Trophoblast cell (in vitro differentiated cells and primary cell): ENCODE measurements at regions not wholly inside any gene's neighbourhood (a gene's known extent, or its start where the extent isn't known, plus 50 kb on each side); places are given as distances from the start of the nearest gene placed in this dataset.

Experiments used
- DNase-seq, 2 donors: peaks; one replicate each; pipeline ENCODE4 v3.0.0-alpha.2; 2016
- H2AFZ ChIP-seq: 2 replicates; pipeline ENCODE4 v1.6.1; 2013; ENCODE audit warnings: low read length, moderate library complexity, mild to moderate bottlenecking; ENCODE audit not compliant: insufficient read depth, poor library complexity
- H2AK5ac ChIP-seq: 2 replicates; pipeline ENCODE4 v1.6.1; 2013; ENCODE audit warnings: mild to moderate bottlenecking, low read length
- H2BK120ac ChIP-seq: 2 replicates; pipeline ENCODE4 v1.6.1; 2013; ENCODE audit warnings: low read length, mild to moderate bottlenecking, moderate library complexity; ENCODE audit not compliant: insufficient read depth, poor library complexity
- H2BK12ac ChIP-seq: 2 replicates; pipeline ENCODE4 v1.6.1; 2013; ENCODE audit warnings: mild to moderate bottlenecking, low read length, moderate library complexity
- H2BK5ac ChIP-seq: 2 replicates; pipeline ENCODE4 v1.6.1; 2013; ENCODE audit warnings: low read length, low read depth, moderate library complexity, mild to moderate bottlenecking; ENCODE audit not compliant: poor library complexity
- H3K14ac ChIP-seq: 2 replicates; pipeline ENCODE4 v1.6.1; 2013; ENCODE audit warnings: mild to moderate bottlenecking, low read length
- H3K18ac ChIP-seq: 2 replicates; pipeline ENCODE4 v1.6.1; 2013; ENCODE audit warnings: mild to moderate bottlenecking, low read length
- H3K23ac ChIP-seq: 2 replicates; pipeline ENCODE4 v1.6.1; 2013; ENCODE audit warnings: low read length
- H3K27ac ChIP-seq: 2 replicates; pipeline ENCODE4 v1.5.1; 2013; ENCODE audit warnings: low read depth, mild to moderate bottlenecking, inconsistent platforms, low read length, moderate library complexity
- H3K27me3 ChIP-seq: 2 replicates; pipeline ENCODE4 v1.6.1; 2013; ENCODE audit warnings: inconsistent platforms, mild to moderate bottlenecking, low read length, moderate library complexity; ENCODE audit not compliant: insufficient read depth
- H3K36me3 ChIP-seq, 2 experiments: 1 replicate in 1 of 2; 2 replicates in 1 of 2; pipeline ENCODE4 v1.6.1; 2013; ENCODE audit warnings: low read length in 2 of 2, mild to moderate bottlenecking in 2 of 2, moderate library complexity in 1 of 2; ENCODE audit not compliant: insufficient read depth in 2 of 2, control insufficient read depth in 1 of 2
- H3K4ac ChIP-seq: 2 replicates; pipeline ENCODE4 v1.6.1; 2013; ENCODE audit warnings: low read depth, mild to moderate bottlenecking, low read length, moderate library complexity
- H3K4me1 ChIP-seq, 2 experiments: 1 replicate in 1 of 2; 2 replicates in 1 of 2; pipeline ENCODE4 v1.6.1; 2013; ENCODE audit warnings: low read length in 2 of 2, mild to moderate bottlenecking in 2 of 2, moderate library complexity in 1 of 2; ENCODE audit not compliant: insufficient read depth in 2 of 2, control insufficient read depth in 1 of 2
- H3K4me2 ChIP-seq: 2 replicates; pipeline ENCODE4 v1.6.1; 2013; ENCODE audit warnings: inconsistent platforms, mild to moderate bottlenecking, low read length, moderate library complexity
- H3K4me3 ChIP-seq: 2 replicates; pipeline ENCODE4 v1.5.1; 2013; ENCODE audit warnings: mild to moderate bottlenecking, low read depth, low read length, inconsistent platforms
- H3K79me1 ChIP-seq: one replicate; pipeline ENCODE4 v1.6.1; 2013; ENCODE audit warnings: low read length
- H3K79me2 ChIP-seq: 2 replicates; pipeline ENCODE4 v1.6.1; 2013; ENCODE audit warnings: low read length, mild to moderate bottlenecking; ENCODE audit not compliant: control insufficient read depth, insufficient read depth, poor library complexity
- H3K9ac ChIP-seq: 2 replicates; pipeline ENCODE4 v1.6.1; 2013; ENCODE audit warnings: mild to moderate bottlenecking, low read length
- H3K9me3 ChIP-seq: 2 replicates; pipeline ENCODE4 v1.6.1; 2013; ENCODE audit warnings: low read depth, mild to moderate bottlenecking, control low read depth, inconsistent platforms, low read length; ENCODE audit not compliant: insufficient read depth
- H4K12ac ChIP-seq: 2 replicates; pipeline ENCODE4 v1.6.1; 2013; ENCODE audit warnings: low read depth, mild to moderate bottlenecking, low read length, moderate library complexity
- H4K8ac ChIP-seq: 2 replicates; pipeline ENCODE4 v1.6.1; 2013; ENCODE audit warnings: low read depth, mild to moderate bottlenecking, low read length, moderate library complexity
- H4K91ac ChIP-seq: one replicate; pipeline ENCODE4 v1.6.1; 2013; ENCODE audit warnings: low read depth, mild to moderate bottlenecking, low read length, moderate library complexity
- WGBS: extraction: QIAGEN DNeasy Blood & Tissue Kit; methylation state at CpG from one replicate; pipeline ENCODE4 v1.1.7; 2013; ENCODE audit warnings: missing lambda C conversion rate; ENCODE audit not compliant: insufficient read length, insufficient coverage; ENCODE audit errors: extremely low coverage; 5-methylcytosine and 5-hydroxymethylcytosine counted together

- Histone ChIP-seq H3K4me1 (peaks cover 15 to 26% of the 10 kb centered on the region in 2 experiments), H3K79me2 (no peaks in the 10 kb centered on the region), H3K4ac (no peak overlapping the region), H3K27ac (peak overlapping the region; percentile 64), H3K36me3 (no peaks in the 10 kb centered on the region), H3K27me3 (no peaks in the 10 kb centered on the region), H4K12ac (no peak overlapping the region), H3K9ac (no peak overlapping the region), H3K9me3 (peaks cover 2% of the 10 kb centered on the region), H2AFZ (no peak overlapping the region), H3K4me3 (no peak overlapping the region), H3K23ac (no peak overlapping the region), H3K14ac (no peak overlapping the region), H2BK12ac (no peak overlapping the region), H2BK5ac (peak overlapping the region; percentile 57), H2AK5ac (no peak overlapping the region), H4K8ac (no peak overlapping the region), H2BK120ac (no peak overlapping the region), H3K79me1 (peaks cover 3% of the 10 kb centered on the region), H3K4me2 (peak overlapping the region; percentile 9), H4K91ac (no peak overlapping the region), H3K18ac (no peak overlapping the region)
- DNase-seq = no peak
- no CpG with 5 or more reads among the region's 3 CpGs for WGBS
Measured at GRCh38 chr5:133744960-133745308, 132.6 kb upstream of the FSTL4 start.

DNA sequence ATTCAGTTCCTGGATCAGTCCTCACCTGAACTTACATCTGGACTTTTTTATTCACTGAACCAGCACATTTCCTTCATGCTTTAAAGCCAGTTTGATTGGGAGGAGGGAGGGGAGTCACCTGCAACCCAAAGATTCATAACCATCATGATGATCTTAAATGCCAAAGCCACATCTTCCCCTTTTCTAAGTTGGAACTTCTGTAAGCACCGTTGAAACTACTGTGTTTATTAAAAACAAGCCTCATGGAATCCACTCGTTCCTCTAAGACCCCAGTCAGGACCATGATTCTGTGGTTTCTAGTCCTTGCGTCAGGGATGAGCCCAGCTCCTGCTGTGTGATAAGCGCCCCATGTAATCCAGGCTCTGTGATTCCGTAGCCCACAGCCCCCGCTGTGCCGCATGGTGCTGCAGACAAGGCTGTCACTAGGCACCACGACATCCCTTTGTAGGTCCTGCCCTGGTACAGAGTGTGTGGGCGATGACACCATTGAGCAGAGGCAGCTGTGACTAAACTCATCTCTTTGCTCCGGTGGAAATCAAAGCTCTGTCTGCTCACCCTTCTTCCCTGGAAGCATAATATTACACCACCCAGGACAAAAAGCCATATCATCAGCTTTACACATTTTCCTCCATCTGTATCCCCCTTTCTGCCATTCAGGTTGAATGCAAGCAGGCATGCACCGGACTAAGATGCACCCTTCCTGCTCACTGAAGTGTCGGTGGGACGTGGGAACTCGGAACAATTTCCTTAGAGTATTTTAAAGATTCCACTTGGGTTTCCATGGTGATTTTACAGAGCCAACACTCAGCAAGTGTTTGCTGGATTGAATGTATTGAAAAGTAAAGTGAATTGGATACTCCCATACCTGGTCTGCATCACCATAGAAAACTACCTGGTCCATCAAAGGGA, 132.0 kb upstream of the FSTL4 start:
- no peaks in the 10 kb centered on the region for H3K27me3 ChIP-seq
- H4K12ac ChIP-seq = no peak overlapping the region
- no peak overlapping the region for H3K4me3 ChIP-seq
- H3K79me2 ChIP-seq = no peaks in the 10 kb centered on the region
- peaks cover 15 to 26% of the 10 kb centered on the region in 2 experiments for H3K4me1 ChIP-seq
- H3K36me3 ChIP-seq = no peaks in the 10 kb centered on the region
- no peak overlapping the region for H3K23ac ChIP-seq
- no peak overlapping the region for H3K4me2 ChIP-seq
- H2AK5ac ChIP-seq = no peak overlapping the region
- H2BK12ac ChIP-seq = peak overlapping the region; percentile 43
- peak overlapping the region; percentile 23 for H4K8ac ChIP-seq
- no peak overlapping the region for H2BK5ac ChIP-seq
- H3K79me1 ChIP-seq = peaks cover 3% of the 10 kb centered on the region
- H2BK120ac ChIP-seq = peak overlapping the region; percentile 81
- peak overlapping the region; percentile 85 for H3K18ac ChIP-seq
- H3K27ac ChIP-seq = peak overlapping the region; percentile 54
- no peak overlapping the region for H3K9ac ChIP-seq
- no CpG with 5 or more reads among the region's 14 CpGs for WGBS
- DNase-seq = no peak
- peak overlapping the region; percentile 42 for H3K4ac ChIP-seq
- H3K9me3 ChIP-seq = peaks cover 2% of the 10 kb centered on the region
- peak overlapping the region; percentile 81 for H3K14ac ChIP-seq
- no peak overlapping the region for H2AFZ ChIP-seq
- H4K91ac ChIP-seq = peak overlapping the region; percentile 57

DNA sequence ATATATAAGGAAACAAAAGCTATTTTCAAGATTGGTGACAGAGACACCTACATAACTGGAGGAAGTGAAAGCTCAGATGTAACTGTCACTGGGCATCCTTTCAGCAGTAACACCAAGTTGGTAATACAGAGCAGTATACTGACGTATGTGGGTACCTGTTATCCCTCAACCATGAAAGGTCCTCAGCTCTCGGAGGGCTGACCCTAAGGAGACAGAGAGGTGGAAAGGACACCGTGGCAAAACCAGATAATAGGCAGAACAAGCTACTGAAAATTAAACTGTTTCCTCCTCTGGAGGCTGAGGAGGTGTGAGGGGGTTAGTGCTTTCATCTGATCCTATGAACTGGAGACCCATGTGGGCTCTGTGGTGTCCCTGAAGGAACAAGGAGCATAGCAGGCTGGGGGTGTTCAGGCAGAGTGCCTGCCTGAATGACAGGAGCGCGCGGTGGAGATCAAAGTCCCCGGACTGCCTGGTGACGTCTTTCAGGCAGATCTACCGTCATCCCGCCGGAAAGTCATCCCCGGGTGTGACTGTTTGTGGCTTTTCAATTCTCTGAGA, 130.2 kb upstream of the FSTL4 start:
- H3K4me1 ChIP-seq = peaks cover 15 to 20% of the 10 kb centered on the region in 2 experiments
- WGBS = no CpG with 5 or more reads among the region's 12 CpGs
- no peak overlapping the region for H3K27ac ChIP-seq
- H3K27me3 ChIP-seq = no peaks in the 10 kb centered on the region
- H2AK5ac ChIP-seq = no peak overlapping the region
- no peaks in the 10 kb centered on the region for H3K36me3 ChIP-seq
- H2BK12ac ChIP-seq = peak overlapping the region; percentile 1
- no peak overlapping the region for H3K4me2 ChIP-seq
- H4K8ac ChIP-seq = no peak overlapping the region
- H3K9ac ChIP-seq = no peak overlapping the region
- peak; percentile 8 to 24 for DNase-seq
- H3K79me1 ChIP-seq = peaks cover 3% of the 10 kb centered on the region
- no peak overlapping the region for H3K4ac ChIP-seq
- H3K18ac ChIP-seq = no peak overlapping the region
- H2BK5ac ChIP-seq = no peak overlapping the region
- H2BK120ac ChIP-seq = no peak overlapping the region
- H3K79me2 ChIP-seq = no peaks in the 10 kb centered on the region
- H4K91ac ChIP-seq = peak overlapping the region; percentile 2
- peaks cover 2% of the 10 kb centered on the region for H3K9me3 ChIP-seq
- no peak overlapping the region for H3K23ac ChIP-seq
- no peak overlapping the region for H4K12ac ChIP-seq
- no peak overlapping the region for H2AFZ ChIP-seq
- peak overlapping the region; percentile 7 for H3K14ac ChIP-seq
- H3K4me3 ChIP-seq = no peak overlapping the region

DNA sequence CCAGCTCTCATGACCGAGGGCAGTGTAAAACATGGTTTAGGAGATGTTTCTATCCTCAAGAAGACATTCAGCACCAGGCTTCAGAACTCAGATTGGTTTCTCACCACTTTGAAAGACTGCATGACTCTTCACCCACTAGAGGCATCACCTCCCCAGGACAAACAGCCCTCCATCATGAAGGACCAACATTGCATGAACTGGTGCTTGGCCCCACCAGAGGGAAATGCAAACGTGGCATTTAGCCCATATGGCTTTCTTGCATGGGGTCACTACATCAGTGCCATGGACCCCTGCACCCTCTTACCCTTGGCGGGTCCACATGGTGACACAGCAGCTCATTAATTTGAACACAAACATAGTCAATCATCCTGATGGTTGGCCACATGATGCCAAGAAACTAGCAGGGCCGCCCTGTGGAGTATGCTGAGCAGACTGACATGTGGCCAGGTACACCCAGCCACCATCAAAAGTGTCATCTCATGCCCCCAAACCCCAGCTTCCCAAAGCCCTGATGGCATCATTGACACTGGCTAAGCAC, 129.5 kb upstream of the FSTL4 start:
- Histone ChIP-seq H3K4me1 (peaks cover 14 to 19% of the 10 kb centered on the region in 2 experiments), H2BK120ac (no peak overlapping the region), H2BK12ac (no peak overlapping the region), H3K23ac (no peak overlapping the region), H3K27ac (no peak overlapping the region), H3K79me1 (peaks cover 3% of the 10 kb centered on the region), H3K18ac (no peak overlapping the region), H3K4me2 (no peak overlapping the region), H3K36me3 (no peaks in the 10 kb centered on the region), H4K91ac (no peak overlapping the region), H2AK5ac (no peak overlapping the region), H4K8ac (no peak overlapping the region), H3K27me3 (no peaks in the 10 kb centered on the region), H4K12ac (no peak overlapping the region), H3K4ac (no peak overlapping the region), H2BK5ac (no peak overlapping the region), H3K4me3 (no peak overlapping the region), H2AFZ (no peak overlapping the region), H3K9me3 (peaks cover 2% of the 10 kb centered on the region), H3K79me2 (no peaks in the 10 kb centered on the region), H3K14ac (no peak overlapping the region), H3K9ac (no peak overlapping the region)
- DNase-seq = no peak
- WGBS = no CpG with 5 or more reads among the region's 4 CpGs
